GM12865 (cell line): ENCODE measurements at regions not wholly inside any gene's neighbourhood (a gene's known extent, or its start where the extent isn't known, plus 50 kb on each side); places are given as distances from the start of the nearest gene placed in this dataset.

ENCODE experiments used
- DNase-seq: peaks from one replicate; pipeline ENCODE4 v3.0.0; 2010; ENCODE audit warnings: low read depth
- H3K4me3 ChIP-seq: 2 replicates; pipeline ENCODE4 v1.5.1; 2011; ENCODE audit warnings: mild to moderate bottlenecking, low read depth, low read length, control low read depth
- TF ChIP-seq, protein P1 (sequence below): IDR thresholded peaks from 2 replicates; pipeline ENCODE4 v1.5.1; 2011; ENCODE audit warnings: low read length, control low read depth, low read depth, inconsistent platforms; ENCODE audit not compliant: insufficient read depth; ENCODE audit errors: missing control alignments

GRCh38 chr6:67766057-67766456, 869.0 kb upstream of the ADGRB3 start:
- no peak overlapping the region for H3K4me3 ChIP-seq
- TF ChIP-seq, protein P1, sequence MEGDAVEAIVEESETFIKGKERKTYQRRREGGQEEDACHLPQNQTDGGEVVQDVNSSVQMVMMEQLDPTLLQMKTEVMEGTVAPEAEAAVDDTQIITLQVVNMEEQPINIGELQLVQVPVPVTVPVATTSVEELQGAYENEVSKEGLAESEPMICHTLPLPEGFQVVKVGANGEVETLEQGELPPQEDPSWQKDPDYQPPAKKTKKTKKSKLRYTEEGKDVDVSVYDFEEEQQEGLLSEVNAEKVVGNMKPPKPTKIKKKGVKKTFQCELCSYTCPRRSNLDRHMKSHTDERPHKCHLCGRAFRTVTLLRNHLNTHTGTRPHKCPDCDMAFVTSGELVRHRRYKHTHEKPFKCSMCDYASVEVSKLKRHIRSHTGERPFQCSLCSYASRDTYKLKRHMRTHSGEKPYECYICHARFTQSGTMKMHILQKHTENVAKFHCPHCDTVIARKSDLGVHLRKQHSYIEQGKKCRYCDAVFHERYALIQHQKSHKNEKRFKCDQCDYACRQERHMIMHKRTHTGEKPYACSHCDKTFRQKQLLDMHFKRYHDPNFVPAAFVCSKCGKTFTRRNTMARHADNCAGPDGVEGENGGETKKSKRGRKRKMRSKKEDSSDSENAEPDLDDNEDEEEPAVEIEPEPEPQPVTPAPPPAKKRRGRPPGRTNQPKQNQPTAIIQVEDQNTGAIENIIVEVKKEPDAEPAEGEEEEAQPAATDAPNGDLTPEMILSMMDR = no peak
- no peak for DNase-seq

GRCh38 chr6:67759001-67759400, 876.1 kb upstream of the ADGRB3 start:
- TF ChIP-seq, protein P1 = no peak
- no peak overlapping the region for H3K4me3 ChIP-seq
- no peak for DNase-seq

- no peak for DNase-seq
- TF ChIP-seq, protein P1 = no peak
- H3K4me3 ChIP-seq = no peak overlapping the region
Observed at GRCh38 chr6:67757465-67758033, 877.5 kb upstream of the ADGRB3 start.

DNA sequence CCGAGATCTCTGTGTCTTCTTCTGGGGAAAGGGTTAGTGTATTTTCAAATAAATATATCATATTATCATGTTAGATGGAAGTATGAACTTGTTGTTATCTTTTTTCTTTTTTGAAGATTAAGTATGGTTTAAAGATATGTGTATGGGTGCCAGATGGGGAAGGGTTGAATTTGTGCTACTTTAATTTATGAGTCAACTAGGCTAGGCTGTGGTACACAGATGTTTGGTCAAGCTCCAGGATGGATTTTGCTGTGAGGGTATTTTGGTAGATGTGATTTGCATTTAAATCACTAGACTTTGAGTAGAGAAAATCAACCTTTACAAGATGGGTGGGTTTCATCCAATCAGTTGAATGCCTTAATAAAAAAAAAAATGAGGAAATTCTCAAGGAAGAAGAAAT, 886.6 kb upstream of the ADGRB3 start:
- no peak for DNase-seq
- H3K4me3 ChIP-seq = no peak overlapping the region

DNA sequence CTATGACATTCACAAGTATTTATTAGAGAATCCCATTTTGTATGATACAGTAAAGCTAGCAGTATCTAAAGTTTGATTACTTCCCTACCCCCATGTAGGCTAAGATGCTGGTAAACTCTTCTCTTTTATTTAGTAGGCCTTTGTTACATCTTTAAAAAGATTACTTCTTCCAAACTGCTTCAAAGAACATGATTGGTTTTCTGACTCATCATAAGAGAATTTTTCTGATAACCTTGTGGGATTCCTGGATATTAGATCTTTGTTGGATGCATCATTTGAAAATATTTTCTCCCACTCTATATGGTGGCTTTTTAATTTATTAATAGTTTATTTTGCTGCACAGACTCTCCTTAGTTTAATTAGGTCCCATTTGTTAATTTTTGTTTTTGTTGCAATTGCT, 898.3 kb upstream of the ADGRB3 start:
- H3K4me3 ChIP-seq = no peak overlapping the region
- no peak for DNase-seq
- TF ChIP-seq, protein P1 = no peak

More for the DNA sequence above, 886.6 kb upstream of the ADGRB3 start:
- TF ChIP-seq, protein P1 = no peak

- DNase-seq = no peak
- TF ChIP-seq, protein P1 = no peak
- no peak overlapping the region for H3K4me3 ChIP-seq
Observed at GRCh38 chr6:67736161-67736560, 898.9 kb upstream of the ADGRB3 start.

DNA sequence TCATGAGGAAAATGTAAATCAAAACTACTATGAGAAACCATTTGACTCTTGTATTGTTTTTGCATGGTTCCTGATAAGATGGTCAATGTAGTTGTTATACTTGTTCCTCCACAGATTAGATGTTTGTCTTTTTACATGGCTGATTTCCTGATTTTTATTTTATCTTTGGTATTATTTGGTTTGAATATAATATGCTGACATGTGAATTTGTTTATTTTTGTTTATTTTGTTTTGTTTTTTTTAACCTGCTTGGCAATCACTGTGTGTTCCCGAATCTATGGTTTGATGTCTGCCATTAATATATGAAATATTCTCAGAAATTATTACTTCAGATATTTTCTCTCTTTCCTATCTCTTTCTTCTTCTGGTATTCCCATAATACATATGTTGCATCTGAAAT, 899.5 kb upstream of the ADGRB3 start:
- no peak overlapping the region for H3K4me3 ChIP-seq
- TF ChIP-seq, protein P1 = no peak
- DNase-seq = no peak
